GM23338 (cell line): ENCODE measurements at regions not wholly inside any gene's neighbourhood (a gene's known extent, or its start where the extent isn't known, plus 50 kb on each side); places are given as distances from the start of the nearest gene placed in this dataset.

ENCODE experiments used
- ATAC-seq: fragments of 200-7000 bp; cut with Tn5 transposase; 3 replicates; pipeline ENCODE4 v1.9.1; 2020
- DNase-seq: peaks from one replicate; pipeline ENCODE4 v3.0.0-alpha.2; 2015; ENCODE audit warnings: low spot score
- H2AFZ ChIP-seq: fragments of 200-600 bp; sonication (generic); 2 replicates; pipeline ENCODE4 v1.8.0; 2016; ENCODE audit warnings: antibody characterized with exemption, mild to moderate bottlenecking, moderate library complexity
- H3F3A ChIP-seq: fragments of 200-600 bp; sonication (generic); replicated peaks from 2 replicates; pipeline ENCODE4 v1.8.0; 2017; ENCODE audit warnings: antibody characterized with exemption, mixed run types, low read depth
- H3K27ac ChIP-seq: fragments of 200-600 bp; sonication (generic); 2 replicates; pipeline ENCODE4 v1.6.1; 2016; ENCODE audit warnings: low read depth
- H3K27me3 ChIP-seq: fragments of 200-600 bp; sonication (generic); 2 replicates; pipeline ENCODE4 v1.8.0; 2016; ENCODE audit warnings: mild to moderate bottlenecking, mixed run types, moderate library complexity; ENCODE audit not compliant: insufficient read depth
- H3K36me3 ChIP-seq: fragments of 200-600 bp; sonication (generic); 2 replicates; pipeline ENCODE4 v1.8.0; 2016; ENCODE audit warnings: mild to moderate bottlenecking; ENCODE audit not compliant: insufficient read depth
- H3K4me1 ChIP-seq: fragments of 200-600 bp; sonication (generic); 2 replicates; pipeline ENCODE4 v1.8.0; 2016; ENCODE audit warnings: mild to moderate bottlenecking, moderate library complexity; ENCODE audit not compliant: insufficient read depth
- H3K4me2 ChIP-seq: fragments of 200-600 bp; sonication (generic); 2 replicates; pipeline ENCODE4 v1.7.1; 2017; ENCODE audit warnings: mixed run types
- H3K4me3 ChIP-seq: fragments of 200-600 bp; sonication (generic); 2 replicates; pipeline ENCODE4 v1.6.1; 2016; ENCODE audit warnings: mixed run types
- H3K79me2 ChIP-seq: fragments of 200-600 bp; sonication (generic); replicated peaks from 2 replicates; pipeline ENCODE4 v1.8.0; 2017; ENCODE audit warnings: mild to moderate bottlenecking; ENCODE audit not compliant: insufficient read depth
- H3K9me2 ChIP-seq: fragments of 200-600 bp; sonication (generic); 2 replicates; pipeline ENCODE4 v1.8.0; 2017; ENCODE audit not compliant: insufficient read depth
- H4K20me1 ChIP-seq: fragments of 200-600 bp; sonication (generic); replicated peaks from 2 replicates; pipeline ENCODE4 v1.8.0; 2017; ENCODE audit warnings: mild to moderate bottlenecking; ENCODE audit not compliant: insufficient read depth
- H3K27ac Mint-ChIP-seq: 2 replicates; pipeline ENCODE4 v1.8.0; 2020; ENCODE audit warnings: inconsistent platforms, mild to moderate bottlenecking, moderate library complexity, mixed read lengths
- H3K27me3 Mint-ChIP-seq: 3 replicates; pipeline ENCODE4 v1.8.0; 2022; ENCODE audit warnings: low read depth, mild to moderate bottlenecking, moderate library complexity, mixed read lengths, inconsistent platforms; ENCODE audit not compliant: insufficient read depth, poor library complexity
- H3K36me3 Mint-ChIP-seq: 3 replicates; pipeline ENCODE4 v1.8.0; 2021; ENCODE audit warnings: low read depth, mild to moderate bottlenecking, inconsistent platforms, moderate library complexity, mixed read lengths
- H3K4me1 Mint-ChIP-seq: 3 replicates; pipeline ENCODE4 v1.8.0; 2020; ENCODE audit warnings: mild to moderate bottlenecking, inconsistent platforms, mixed read lengths
- H3K4me3 Mint-ChIP-seq: 3 replicates; pipeline ENCODE4 v1.8.0; 2021; ENCODE audit warnings: moderate library complexity, mild to moderate bottlenecking, inconsistent platforms, mixed read lengths
- H3K9me3 Mint-ChIP-seq: 3 replicates; pipeline ENCODE4 v1.8.0; 2020; ENCODE audit warnings: moderate library complexity, mild to moderate bottlenecking, inconsistent platforms, mixed read lengths
- CREB1 ChIP-seq: fragments of 250-450 bp; sonication (Bioruptor Pico); IDR thresholded peaks from 2 replicates; pipeline ENCODE4 v1.5.0; 2020; ENCODE audit warnings: low read depth, mild to moderate bottlenecking, moderate library complexity
- CTCF ChIP-seq, 2 experiments: fragments of 200-600 bp in 1 of 2; sonication (generic) in 1 of 2; conservative IDR thresholded peaks; 2 replicates each; pipeline versions ENCODE4 v1.5.1 to v1.6.1; 2016 to 2017; ENCODE audit warnings: antibody characterized with exemption in 2 of 2, low read depth in 2 of 2, mild to moderate bottlenecking in 2 of 2, moderate library complexity in 1 of 2
- ETS1 ChIP-seq: IDR thresholded peaks from 2 replicates; pipeline ENCODE4 v1.6.1; 2016; ENCODE audit warnings: antibody characterized with exemption
- EZH2 ChIP-seq: fragments of 200-600 bp; sonication (generic); IDR thresholded peaks from one replicate; pipeline ENCODE4 v1.8.0; 2017; ENCODE audit warnings: antibody characterized with exemption, mild to moderate bottlenecking, low read depth; ENCODE audit not compliant: unreplicated experiment
- EZH2phosphoT487 ChIP-seq: fragments of 200-600 bp; sonication (generic); IDR thresholded peaks from one replicate; pipeline ENCODE4 v1.8.1; 2018; ENCODE audit warnings: antibody characterized with exemption; ENCODE audit not compliant: unreplicated experiment
- JUNB ChIP-seq: IDR thresholded peaks from one replicate; pipeline ENCODE4 v1.6.1; 2016; ENCODE audit warnings: antibody characterized with exemption; ENCODE audit not compliant: unreplicated experiment
- NANOG ChIP-seq: IDR thresholded peaks from 2 replicates; pipeline ENCODE4 v1.6.1; 2016; ENCODE audit warnings: antibody characterized with exemption, borderline replicate concordance
- POLR2AphosphoS5 ChIP-seq: IDR thresholded peaks from 2 replicates; pipeline ENCODE4 v1.6.1; 2016; ENCODE audit warnings: antibody characterized with exemption, low read depth
- REST ChIP-seq: IDR thresholded peaks from one replicate; pipeline ENCODE4 v1.6.1; 2018; ENCODE audit warnings: antibody characterized with exemption; ENCODE audit not compliant: unreplicated experiment
- STAT1 ChIP-seq: IDR thresholded peaks from one replicate; pipeline ENCODE4 v1.6.1; 2016; ENCODE audit warnings: antibody characterized with exemption; ENCODE audit not compliant: unreplicated experiment
- ZNF114 ChIP-seq: fragments of 250-450 bp; sonication (Bioruptor Pico); IDR thresholded peaks from 2 replicates; pipeline ENCODE4 v1.5.0; 2020; ENCODE audit warnings: mild to moderate bottlenecking, moderate library complexity
- ZNF331 ChIP-seq: fragments of 250-450 bp; sonication (Bioruptor Pico); IDR thresholded peaks from 2 replicates; pipeline ENCODE4 v1.5.0; 2020; ENCODE audit warnings: low read depth, mild to moderate bottlenecking, moderate library complexity
- ZNF462 ChIP-seq: fragments of 250-450 bp; sonication (Bioruptor Pico); IDR thresholded peaks from 2 replicates; pipeline ENCODE4 v1.5.0; 2020; ENCODE audit warnings: mild to moderate bottlenecking, moderate library complexity

GRCh38 chr18:44466997-44467396 lies 213.7 kb upstream of the SETBP1 start:
- H3F3A ChIP-seq, result no peaks in the 10 kb centered on the region
- Mint-ChIP-seq H3K4me3 (no peak overlapping the region), H3K4me1 (peaks cover 4% of the 10 kb centered on the region; the same call in 1 of the 3 replicates), H3K27ac (no peak overlapping the region), H3K36me3 (no peaks in the 10 kb centered on the region), H3K9me3 (no peaks in the 10 kb centered on the region), H3K27me3 (peaks cover 4% of the 10 kb centered on the region)
- H3K4me1 ChIP-seq, result no peaks in the 10 kb centered on the region
- no peak overlapping the region for H3K4me3 ChIP-seq
- ATAC-seq (no peak), DNase-seq (no peak)
- no peak overlapping the region for H3K4me2 ChIP-seq
- no peaks in the 10 kb centered on the region for H3K27me3 ChIP-seq
- no peaks in the 10 kb centered on the region for H3K79me2 ChIP-seq
- no peak overlapping the region for H2AFZ ChIP-seq
- H3K9me2 ChIP-seq, result peaks cover 17% of the 10 kb centered on the region; the same call in 1 of the 2 replicates
- no peak overlapping the region for H3K27ac ChIP-seq
- no peaks in the 10 kb centered on the region for H4K20me1 ChIP-seq
- TF ChIP-seq JUNB (no peak), CTCF (conservative IDR thresholded peaks at IDR 0.05; ENCODE audit: low read depth in 2 of 2) (no peak), REST (no peak), EZH2 (no peak), STAT1 (no peak), ETS1 (no peak), CREB1 (CRISPR knock-in tag) (no peak), ZNF462 (no peak), POLR2AphosphoS5 (no peak), NANOG (no peak), ZNF331 (CRISPR knock-in tag) (no peak), ZNF114 (no peak), EZH2phosphoT487 (no peak)
- H3K36me3 ChIP-seq, result no peaks in the 10 kb centered on the region
